ENCODE measurements at regions not wholly inside any gene's neighbourhood (a gene's known extent, or its start where the extent isn't known, plus 50 kb on each side); places are given as distances from the start of the nearest gene placed in this dataset.

GRCh38 chr2:139949242-139949972, 1169.2 kb upstream of the NXPH2 start:
- intact Hi-C loops (cut with micrococcal nuclease) (loop anchor here (5.0 kb wide), 1 partner anchor 157 kb away; no protein-coding TSS in a partner anchor), dilution Hi-C loops (cut with MboI; ENCODE audit: extremely low pct_ligation_motif_present, low sequenced_read_pairs) (no loop called here)
- Histone ChIP-seq H3K79me2 (ENCODE audit: control insufficient read depth, insufficient read depth, low read length) (no peaks in the 10 kb centered on the region), H4K20me1 (replicated peaks; ENCODE audit: control insufficient read depth, extremely low read depth, insufficient read depth, low read length) (no peaks in the 10 kb centered on the region), H3K4me1 (ENCODE audit: control insufficient read depth, extremely low read depth, insufficient read depth, low read length) (no peaks in the 10 kb centered on the region), H2AFZ (ENCODE audit: low read depth, low read length) (no peak overlapping the region), H3K27me3 (ENCODE audit: control insufficient read depth in 2 of 2, insufficient read depth in 2 of 2, low read length in 2 of 2) (no peaks in the 10 kb centered on the region), H3K4me3 (replicated peaks in 1 of 3; ENCODE audit: insufficient read depth in 1 of 3, low read depth in 1 of 3, low read length in 3 of 3) (no peak overlapping the region), H3K27ac (ENCODE audit: insufficient read depth, low read depth, low read length) (no peak overlapping the region), H3K9me1 (replicated peaks; ENCODE audit: control insufficient read depth, extremely low read depth, insufficient read depth, low read length) (no peaks in the 10 kb centered on the region), H3K36me3 (ENCODE audit: control insufficient read depth in 2 of 2, extremely low read depth in 1 of 2, insufficient read depth in 2 of 2, low read length in 2 of 2) (no peaks in the 10 kb centered on the region), H3K4me2 (ENCODE audit: insufficient read depth, low read length) (no peak overlapping the region), H3K9ac (replicated peaks; ENCODE audit: extremely low read depth, insufficient read depth, low read length) (no peak overlapping the region), H3K9me3 (replicated peaks; ENCODE audit: control insufficient read depth, insufficient read depth, low read length) (no peaks in the 10 kb centered on the region)
- ChIA-PET CTCF (interaction anchor here (1.1 kb wide), 1 partner anchor 11 kb away, joined by 3 read pairs; no protein-coding TSS in a partner anchor), POLR2A (no interaction called here)
- FAIRE-seq (no peak), DNase-seq (ENCODE audit: low read depth, low spot score) (no peak)
- no peak for TF ChIP-seq JUN (IDR thresholded peaks at IDR 0.05; ENCODE audit: borderline replicate concordance, insufficient read depth, insufficient read length, low read depth)
- no peak for TF ChIP-seq MYC (IDR thresholded peaks at IDR 0.05; ENCODE audit: low read depth, low read length)
- TF ChIP-seq CTCF (IDR thresholded peaks at IDR 0.05; ENCODE audit: extremely low read depth in 1 of 2, insufficient read depth in 1 of 2, low read depth in 1 of 2, low read length in 2 of 2), result no peak
- TF ChIP-seq POLR2A (IDR thresholded peaks at IDR 0.05; ENCODE audit: low read depth, low read length), result no peak
- no peak for TF ChIP-seq GATA2 (IDR thresholded peaks at IDR 0.05; ENCODE audit: insufficient read depth, insufficient read length, low read depth, low read length)
- TF ChIP-seq MAX (IDR thresholded peaks at IDR 0.05; ENCODE audit: insufficient read depth, insufficient read length), result no peak
- TF ChIP-seq POLR2AphosphoS5 (IDR thresholded peaks at IDR 0.05; ENCODE audit: insufficient read depth, low read depth, low read length), result no peak
- TF ChIP-seq EZH2 (IDR thresholded peaks at IDR 0.05; ENCODE audit: borderline replicate concordance, low read depth, low read length, severe bottlenecking), result no peak
- no peak for TF ChIP-seq FOS (IDR thresholded peaks at IDR 0.05; ENCODE audit: borderline replicate concordance, insufficient read depth, low read length)
- no TSS peak for BruUV-seq (replicated peaks)
